HepG2 (cell line): ENCODE measurements at regions not wholly inside any gene's neighbourhood (a gene's known extent, or its start where the extent isn't known, plus 50 kb on each side); places are given as distances from the start of the nearest gene placed in this dataset.

Experiments
- CTCF ChIP-seq: sonication (generic); formaldehyde crosslinking; IDR thresholded peaks from 2 replicates; pipeline ENCODE4 v1.5.0; 2020; ENCODE audit warnings: mild to moderate bottlenecking, missing genetic modification reagents, moderate library complexity
- HOXA5 ChIP-seq: sonication (generic); formaldehyde crosslinking; IDR thresholded peaks from 2 replicates; pipeline ENCODE4 v1.4.0; 2020; ENCODE audit warnings: missing genetic modification reagents

- TF ChIP-seq CTCF (CRISPR knock-in tag) (no peak), HOXA5 (no peak)
Observed at GRCh38 chr5:29547236-29547865, 1646.1 kb upstream of the CDH6 start.
